Stomach (tissue), 8 donors: ENCODE measurements at regions not wholly inside any gene's neighbourhood (a gene's known extent, or its start where the extent isn't known, plus 50 kb on each side); places are given as distances from the start of the nearest gene placed in this dataset.

Experiments
- DNase-seq, 2 donors: peaks; one replicate each; pipeline versions ENCODE4 v3.0.0 to v3.0.0-alpha.2; 2013 to 2019
- H3K27ac ChIP-seq, 5 donors: fragments of 200-600 bp in 4 of 5; sonication (generic) in 4 of 5; one replicate each; pipeline ENCODE4 v1.5.1; 2013 to 2019; ENCODE audit warnings: mild to moderate bottlenecking in 1 of 5, moderate library complexity in 1 of 5
- H3K27me3 ChIP-seq, 3 donors: fragments of 200-600 bp; sonication (generic); one replicate each; pipeline ENCODE4 v1.5.1; 2017 to 2019; ENCODE audit warnings: mixed run types in 1 of 3
- H3K36me3 ChIP-seq, 4 donors: fragments of 200-600 bp; sonication (generic); 1 replicate in 3 of 4; 2 replicates in 1 of 4; pipeline ENCODE4 v1.5.1; 2016 to 2019
- H3K4me1 ChIP-seq, 4 donors: fragments of 200-600 bp; sonication (generic); one replicate each; pipeline ENCODE4 v1.5.1; 2016 to 2019
- H3K4me3 ChIP-seq, 4 donors: fragments of 200-600 bp; sonication (generic) in 3 of 4; one replicate each; pipeline ENCODE4 v1.5.1; 2016 to 2019; ENCODE audit warnings: mild to moderate bottlenecking in 1 of 4
- H3K9me3 ChIP-seq, 4 donors: fragments of 200-600 bp; sonication (generic); one replicate each; pipeline ENCODE4 v1.5.1; 2016 to 2019
- EP300 ChIP-seq: sonication (generic); formaldehyde crosslinking; IDR thresholded peaks from one replicate; pipeline ENCODE4 v1.6.1; 2017; ENCODE audit warnings: antibody characterized with exemption
- POLR2A ChIP-seq, 4 donors: fragments of 450-650 bp; IDR thresholded peaks; one replicate each; pipeline ENCODE4 v1.6.1; 2016; ENCODE audit warnings: antibody characterized with exemption in 4 of 4, control low read depth in 2 of 4, mild to moderate bottlenecking in 1 of 4, moderate library complexity in 1 of 4
- POLR2AphosphoS5 ChIP-seq, 3 donors: sonication (generic); formaldehyde crosslinking; IDR thresholded peaks; one replicate each; pipeline ENCODE4 v1.6.1; 2016; ENCODE audit warnings: antibody characterized with exemption in 3 of 3
- WGBS, 5 donors: extraction: QIAGEN DNeasy Blood & Tissue Kit in 3 of 5; methylation state at CpG; one replicate each; pipeline versions ENCODE4 v1.1.5 to v1.1.7; 2013 to 2018; 5-methylcytosine and 5-hydroxymethylcytosine counted together
- intact Hi-C: fragments of 100-400 bp; cut with DNase I; formaldehyde crosslinking; loops from one replicate; pipeline ENCODE4 v1.15.1; 2023; ENCODE audit warnings: low total_unique reads
- TF ChIP-seq, protein P1 (sequence below), 7 experiments: fragments of 450-650 bp in 4 of 7; fragments of 200-600 bp in 3 of 7; sonication (generic) in 3 of 7; IDR thresholded peaks; one replicate each; pipeline ENCODE4 v1.5.1; 2016 to 2019; ENCODE audit warnings: antibody characterized with exemption in 7 of 7, control low read depth in 2 of 7, mild to moderate bottlenecking in 1 of 7
- donor health status: healthy with polysubstance abuse.
- donor health status: Bipolar disorder and iron deficiency.
- donor health status: healthy.

DNA sequence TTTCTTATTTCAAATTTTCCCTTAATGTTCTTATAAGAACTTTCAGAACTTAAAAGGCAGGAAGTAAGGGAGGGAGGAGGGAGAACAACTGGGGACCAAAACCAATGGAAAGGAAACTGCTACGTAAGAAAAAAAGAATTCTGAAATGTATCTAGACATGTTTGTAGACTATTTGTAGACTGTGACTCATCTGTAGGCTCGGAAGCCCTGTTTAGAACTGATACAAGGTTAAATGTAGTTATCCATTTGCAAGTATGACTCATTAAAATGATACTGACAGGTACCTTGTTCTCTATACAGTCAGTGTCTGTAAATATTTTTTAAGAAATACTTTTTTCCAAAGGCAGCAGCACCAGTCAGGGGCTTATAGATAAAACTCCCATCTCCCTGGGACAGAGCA is 202.0 kb downstream of the DHX15 start:
- 14 to 25% (median 24%) methylated on average over 2 of the region's 2 CpGs for WGBS, 5 donors
- no peaks in the 10 kb centered on the region for H3K4me1 ChIP-seq
- peaks cover 0 to 11% (median 0%) of the 10 kb centered on the region in 4 donors for H3K9me3 ChIP-seq
- H3K4me3 ChIP-seq: no peak overlapping the region
- intact Hi-C loops: no loop called here
- H3K36me3 ChIP-seq: no peaks in the 10 kb centered on the region
- no peak overlapping the region for H3K27ac ChIP-seq
- DNase-seq: no peak
- no peaks in the 10 kb centered on the region for H3K27me3 ChIP-seq
- no peak for TF ChIP-seq POLR2AphosphoS5 (IDR thresholded peaks at IDR 0.05)
- no peak for TF ChIP-seq POLR2A (IDR thresholded peaks at IDR 0.05)
- TF ChIP-seq, protein P1, sequence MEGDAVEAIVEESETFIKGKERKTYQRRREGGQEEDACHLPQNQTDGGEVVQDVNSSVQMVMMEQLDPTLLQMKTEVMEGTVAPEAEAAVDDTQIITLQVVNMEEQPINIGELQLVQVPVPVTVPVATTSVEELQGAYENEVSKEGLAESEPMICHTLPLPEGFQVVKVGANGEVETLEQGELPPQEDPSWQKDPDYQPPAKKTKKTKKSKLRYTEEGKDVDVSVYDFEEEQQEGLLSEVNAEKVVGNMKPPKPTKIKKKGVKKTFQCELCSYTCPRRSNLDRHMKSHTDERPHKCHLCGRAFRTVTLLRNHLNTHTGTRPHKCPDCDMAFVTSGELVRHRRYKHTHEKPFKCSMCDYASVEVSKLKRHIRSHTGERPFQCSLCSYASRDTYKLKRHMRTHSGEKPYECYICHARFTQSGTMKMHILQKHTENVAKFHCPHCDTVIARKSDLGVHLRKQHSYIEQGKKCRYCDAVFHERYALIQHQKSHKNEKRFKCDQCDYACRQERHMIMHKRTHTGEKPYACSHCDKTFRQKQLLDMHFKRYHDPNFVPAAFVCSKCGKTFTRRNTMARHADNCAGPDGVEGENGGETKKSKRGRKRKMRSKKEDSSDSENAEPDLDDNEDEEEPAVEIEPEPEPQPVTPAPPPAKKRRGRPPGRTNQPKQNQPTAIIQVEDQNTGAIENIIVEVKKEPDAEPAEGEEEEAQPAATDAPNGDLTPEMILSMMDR (IDR thresholded peaks at IDR 0.05): no peak
- TF ChIP-seq EP300: no peak

DNA sequence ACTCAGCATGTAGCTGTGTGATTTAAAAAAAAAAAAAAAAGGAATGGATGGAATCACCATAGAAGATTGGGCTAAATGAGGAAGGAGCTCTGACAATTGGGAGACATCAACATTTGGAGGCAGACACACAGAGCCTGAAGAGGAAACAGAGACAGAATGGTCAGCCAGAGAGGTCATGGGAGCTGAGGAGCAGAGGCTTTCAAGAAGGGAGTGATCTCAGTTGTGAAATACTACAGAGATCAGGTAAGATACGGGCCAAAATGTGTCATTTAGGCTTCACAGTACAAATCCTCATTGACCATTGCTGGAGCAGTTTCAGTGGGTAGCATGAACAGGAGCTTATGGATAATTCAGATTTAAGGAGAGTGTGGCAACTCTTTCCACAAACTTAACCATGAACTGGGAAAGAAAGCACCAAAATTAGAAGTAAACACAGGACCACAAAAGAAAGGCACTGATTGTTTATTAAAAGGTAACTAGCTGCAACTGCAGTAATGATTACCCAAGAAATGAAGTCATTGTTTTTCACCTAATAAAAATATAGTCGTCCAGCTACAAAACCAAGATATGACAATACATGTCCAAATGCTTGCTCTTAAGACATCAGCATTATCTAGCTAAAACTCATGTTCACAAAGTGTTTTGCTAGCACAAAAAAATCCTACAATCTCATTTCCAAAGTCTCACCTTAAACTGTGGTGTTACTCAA is 203.2 kb downstream of the DHX15 start:
- H3K9me3 ChIP-seq: peaks cover 0 to 4% (median 0%) of the 10 kb centered on the region in 4 donors
- WGBS, 5 donors: 55 to 68% (median 63%) methylated on average over 2 of the region's 2 CpGs
- H3K27me3 ChIP-seq: no peaks in the 10 kb centered on the region
- no peak for DNase-seq
- H3K36me3 ChIP-seq: no peaks in the 10 kb centered on the region
- intact Hi-C loops: no loop called here
- no peak for TF ChIP-seq POLR2AphosphoS5 (IDR thresholded peaks at IDR 0.05)
- no peak for TF ChIP-seq EP300
- TF ChIP-seq, protein P1 (IDR thresholded peaks at IDR 0.05): no peak
- no peak for TF ChIP-seq POLR2A (IDR thresholded peaks at IDR 0.05)
- H3K4me3 ChIP-seq: no peak overlapping the region
- no peaks in the 10 kb centered on the region for H3K4me1 ChIP-seq
- no peak overlapping the region for H3K27ac ChIP-seq

DNA sequence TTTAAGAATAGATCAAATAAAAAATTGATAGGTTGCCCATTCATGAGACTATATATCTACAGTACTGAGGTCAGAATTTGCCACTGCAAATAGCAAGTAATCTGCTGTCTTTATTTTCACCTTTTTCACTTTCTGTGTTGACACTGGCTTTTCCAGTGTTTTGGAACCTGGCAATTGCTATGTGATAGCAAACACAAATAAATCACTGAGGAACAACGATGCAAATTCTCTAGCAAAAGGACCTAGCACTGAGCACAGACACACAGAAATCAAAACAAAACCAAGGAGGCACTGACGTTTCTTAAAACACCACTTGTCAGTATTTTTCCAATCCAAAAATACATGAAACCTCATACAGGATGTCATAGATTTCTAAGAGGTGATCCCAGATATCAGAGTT is 210.7 kb downstream of the DHX15 start:
- Histone ChIP-seq H3K27ac (no peak overlapping the region), H3K4me1 (peaks cover 0 to 14% (median 5%) of the 10 kb centered on the region in 4 donors), H3K4me3 (no peak overlapping the region), H3K27me3 (no peaks in the 10 kb centered on the region), H3K36me3 (no peaks in the 10 kb centered on the region), H3K9me3 (no peaks in the 10 kb centered on the region)
- no peak for TF ChIP-seq POLR2AphosphoS5 (IDR thresholded peaks at IDR 0.05)
- no peak for TF ChIP-seq EP300
- DNase-seq: no peak
- WGBS, 5 donors: 13 to 35% (median 24%) methylated on average over 2 of the region's 2 CpGs
- intact Hi-C loops: no loop called here

DNA sequence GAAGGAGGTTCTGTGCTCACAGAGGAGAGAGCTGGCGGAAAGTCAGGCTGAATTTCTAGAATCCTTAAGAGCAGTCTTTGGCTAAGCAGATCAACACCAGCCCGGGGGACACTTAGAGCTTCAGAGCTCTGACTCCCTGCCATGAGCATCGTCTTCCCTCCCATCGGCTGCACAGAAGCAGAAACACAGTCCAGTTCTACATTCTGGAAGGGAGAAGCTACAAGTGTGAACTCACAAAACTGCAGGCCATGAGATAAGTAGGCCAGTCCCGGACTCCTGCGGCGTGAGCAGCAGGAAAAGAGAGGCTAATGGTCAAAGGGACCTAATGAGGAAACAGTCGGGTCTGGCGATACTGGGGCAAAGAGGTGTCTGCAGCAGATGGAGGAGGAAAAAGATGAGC is 211.5 kb downstream of the DHX15 start:
- Histone ChIP-seq H3K4me1 (peaks cover 0 to 14% (median 5%) of the 10 kb centered on the region in 4 donors), H3K27me3 (no peaks in the 10 kb centered on the region), H3K9me3 (no peaks in the 10 kb centered on the region), H3K36me3 (no peaks in the 10 kb centered on the region), H3K4me3 (no peak overlapping the region), H3K27ac (peak overlapping the region in 3 of 5 donors; percentile 5 to 65 (median 31))
- peak in 1 of 2 donors; percentile 42 for DNase-seq
- intact Hi-C loops: no loop called here
- TF ChIP-seq POLR2AphosphoS5 (IDR thresholded peaks at IDR 0.05) (no peak), EP300 (no peak), POLR2A (IDR thresholded peaks at IDR 0.05) (no peak)
- TF ChIP-seq, protein P1 (IDR thresholded peaks at IDR 0.05): no peak
- 36 to 73% (median 46%) methylated on average over 9 of the region's 9 CpGs for WGBS, 5 donors

DNA sequence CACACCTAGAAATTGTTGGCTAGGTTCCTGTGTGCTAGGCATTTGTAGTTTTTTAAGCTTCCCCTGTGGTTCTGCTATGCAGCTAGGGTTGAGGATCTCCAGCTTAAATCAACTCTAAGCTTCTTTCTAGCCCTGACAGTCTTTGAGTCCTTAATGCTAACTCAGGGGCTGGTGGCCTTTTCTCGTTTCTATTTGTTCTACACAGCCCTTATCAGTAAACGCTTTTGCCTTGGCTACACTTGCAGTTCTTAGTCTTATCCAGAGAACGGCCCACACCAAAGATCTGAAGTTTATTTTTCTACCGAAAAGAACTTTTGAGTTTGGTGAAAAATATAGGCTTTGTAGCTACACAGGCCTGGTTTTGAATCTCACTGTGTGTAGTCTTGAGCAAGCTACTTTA is 212.0 kb downstream of the DHX15 start:
- intact Hi-C loops: no loop called here
- WGBS, 5 donors: 32 to 57% (median 43%) methylated on average over 4 of the region's 4 CpGs
- no peak overlapping the region for H3K4me3 ChIP-seq
- H3K27me3 ChIP-seq: no peaks in the 10 kb centered on the region
- TF ChIP-seq POLR2A (IDR thresholded peaks at IDR 0.05): no peak
- TF ChIP-seq, protein P1 (IDR thresholded peaks at IDR 0.05): no peak
- no peaks in the 10 kb centered on the region for H3K36me3 ChIP-seq
- no peaks in the 10 kb centered on the region for H3K9me3 ChIP-seq
- DNase-seq: peak in 1 of 2 donors; percentile 16
- peak overlapping the region in 3 of 5 donors; percentile 5 to 56 (median 31) for H3K27ac ChIP-seq
- peaks cover 0 to 14% (median 5%) of the 10 kb centered on the region in 4 donors for H3K4me1 ChIP-seq
